ENCODE measurements at regions not wholly inside any gene's neighbourhood (a gene's known extent, or its start where the extent isn't known, plus 50 kb on each side); places are given as distances from the start of the nearest gene placed in this dataset.

DNA sequence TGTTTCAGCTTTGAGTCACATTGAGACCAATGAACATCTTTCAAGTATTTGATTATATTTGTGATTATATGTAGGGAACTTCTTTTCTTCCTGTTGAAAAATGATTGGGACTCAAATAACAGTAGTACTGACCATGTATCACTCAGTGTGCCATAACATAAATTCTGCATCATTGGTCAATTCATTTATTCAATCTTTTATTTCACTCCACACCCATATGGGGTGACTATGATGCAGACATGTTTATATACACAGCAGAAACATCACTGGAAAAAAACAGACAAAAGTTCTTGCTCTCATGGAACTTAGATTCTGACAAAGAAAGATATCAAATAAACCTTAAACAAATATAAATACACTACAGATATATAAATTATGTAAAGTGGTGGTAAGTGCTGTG, 74.7 kb upstream of the ANXA1 start:
- H3K4me3 Mint-ChIP-seq: no peak overlapping the region
- no peaks in the 10 kb centered on the region for H3K4me1 Mint-ChIP-seq
- no peak overlapping the region for H3K27ac Mint-ChIP-seq
- ATAC-seq (no peak), DNase-seq (no peak)
- CTCF ChIA-PET: no interaction called here
- no peaks in the 10 kb centered on the region for H3K36me3 Mint-ChIP-seq
- peaks cover 39% of the 10 kb centered on the region for H3K27me3 Mint-ChIP-seq
- H3K9me3 Mint-ChIP-seq (ENCODE audit: low read depth): no peaks in the 10 kb centered on the region

GRCh38 chr9:73074176-73074708, 77.4 kb upstream of the ANXA1 start:
- DNase-seq (no peak), ATAC-seq (no peak)
- H3K36me3 Mint-ChIP-seq: no peaks in the 10 kb centered on the region
- H3K27ac Mint-ChIP-seq: no peak overlapping the region
- CTCF ChIA-PET: interaction anchor here (1.2 kb wide), 1 partner anchor 8 kb away, joined by 3 read pairs; no protein-coding TSS in a partner anchor
- H3K4me3 Mint-ChIP-seq: no peak overlapping the region
- H3K9me3 Mint-ChIP-seq (ENCODE audit: low read depth): no peaks in the 10 kb centered on the region
- H3K4me1 Mint-ChIP-seq: no peaks in the 10 kb centered on the region
- peaks cover 47% of the 10 kb centered on the region for H3K27me3 Mint-ChIP-seq

DNA sequence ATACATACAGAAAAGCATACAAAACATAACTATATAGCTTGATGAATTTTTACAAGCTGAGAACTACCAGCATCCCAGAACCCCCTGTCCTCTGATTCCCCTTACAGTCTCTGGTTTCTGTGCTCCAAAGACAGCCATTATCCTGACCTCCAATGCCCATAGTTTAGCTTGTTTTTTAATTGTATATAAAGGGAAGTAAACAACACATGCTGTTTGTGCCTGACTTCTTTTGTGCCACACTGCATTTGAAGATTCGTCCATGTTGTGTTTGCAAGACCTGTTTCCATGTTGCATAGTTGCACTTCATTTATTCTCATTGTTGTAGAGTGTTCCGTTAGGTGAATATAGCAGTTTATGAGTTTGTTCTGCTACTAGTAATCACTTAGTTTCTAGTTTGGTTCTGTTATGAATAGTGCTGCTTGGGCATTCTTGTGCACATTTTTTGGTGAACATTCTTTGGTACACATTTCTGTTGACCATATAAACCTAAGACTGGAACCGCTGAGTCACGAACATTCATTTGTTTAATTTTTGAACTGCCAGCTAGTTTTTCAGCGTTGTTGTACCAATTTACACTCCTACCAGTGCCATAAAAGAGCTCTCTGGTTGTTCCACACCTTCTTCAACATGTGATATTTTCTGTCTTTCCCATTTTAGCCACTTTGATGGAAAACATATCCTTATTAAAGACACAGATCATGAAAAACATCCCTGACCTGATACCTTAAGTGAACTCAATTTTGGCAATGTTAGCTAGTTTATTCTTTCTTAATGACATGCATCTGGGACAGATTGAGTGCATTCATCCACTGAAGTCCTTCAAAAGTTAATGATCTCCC, 78.1 kb upstream of the ANXA1 start:
- ATAC-seq (no peak), DNase-seq (no peak)
- no peaks in the 10 kb centered on the region for H3K36me3 Mint-ChIP-seq
- no peaks in the 10 kb centered on the region for H3K4me1 Mint-ChIP-seq
- no peak overlapping the region for H3K27ac Mint-ChIP-seq
- no peak overlapping the region for H3K4me3 Mint-ChIP-seq
- peaks cover 49% of the 10 kb centered on the region for H3K27me3 Mint-ChIP-seq
- no peaks in the 10 kb centered on the region for H3K9me3 Mint-ChIP-seq (ENCODE audit: low read depth)
- CTCF ChIA-PET: interaction anchor here (1.2 kb wide), 1 partner anchor 9 kb away, joined by 3 read pairs; no protein-coding TSS in a partner anchor

DNA sequence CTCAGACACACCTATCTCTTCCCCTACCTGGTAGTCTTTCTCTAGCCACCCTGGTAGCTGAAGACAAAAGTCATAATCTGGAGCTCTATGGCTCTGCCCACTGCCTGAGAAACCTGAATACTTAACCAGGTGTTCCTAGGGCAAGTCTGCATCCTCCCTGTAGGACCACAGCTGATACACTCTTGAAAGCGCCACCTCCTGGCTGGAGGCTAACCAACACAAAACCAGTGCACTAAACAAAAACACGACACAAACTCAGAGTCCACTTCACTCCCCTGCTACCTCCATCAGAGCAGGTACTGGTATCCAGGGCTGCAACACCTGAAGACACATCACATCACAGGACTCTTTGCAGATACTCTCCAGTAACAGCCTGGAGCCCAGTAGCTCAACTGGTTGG, 84.6 kb upstream of the ANXA1 start:
- Mint-ChIP-seq H3K4me1 (no peaks in the 10 kb centered on the region), H3K9me3 (ENCODE audit: low read depth) (no peaks in the 10 kb centered on the region), H3K36me3 (no peaks in the 10 kb centered on the region), H3K4me3 (no peak overlapping the region), H3K27me3 (peaks cover 23% of the 10 kb centered on the region), H3K27ac (no peak overlapping the region)
- DNase-seq: no peak
- no peak for ATAC-seq
- CTCF ChIA-PET: interaction anchor here (1.1 to 1.6 kb wide), 2 partner anchors 11 to 210 kb away, joined by 3 to 6 read pairs; no protein-coding TSS in a partner anchor

GRCh38 chr9:73065439-73065838, 86.2 kb upstream of the ANXA1 start:
- Mint-ChIP-seq H3K9me3 (ENCODE audit: low read depth) (no peaks in the 10 kb centered on the region), H3K4me1 (no peaks in the 10 kb centered on the region), H3K27ac (no peak overlapping the region), H3K36me3 (no peaks in the 10 kb centered on the region), H3K27me3 (peaks cover 17% of the 10 kb centered on the region), H3K4me3 (no peak overlapping the region)
- no peak for DNase-seq
- CTCF ChIA-PET: no interaction called here
- no peak for ATAC-seq

DNA sequence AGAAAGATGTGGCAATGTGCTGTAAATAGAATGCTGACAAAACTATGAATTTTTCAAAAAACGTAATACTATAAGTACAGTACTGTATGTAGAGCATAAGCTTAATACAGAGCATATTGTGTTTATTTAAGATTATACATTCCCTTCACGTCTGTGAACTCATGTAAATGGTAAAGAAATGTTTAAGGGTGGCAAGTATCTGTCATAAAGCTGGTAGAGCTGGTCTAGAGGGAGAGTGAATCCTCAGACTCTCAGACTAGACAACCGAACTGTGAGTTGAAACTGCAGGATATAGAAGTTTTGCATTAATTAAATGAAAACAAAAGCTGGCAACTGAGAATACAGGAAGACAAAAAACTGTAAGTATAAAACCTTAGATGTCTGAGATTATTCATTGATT, 87.3 kb upstream of the ANXA1 start:
- ATAC-seq: no peak
- H3K4me3 Mint-ChIP-seq: no peak overlapping the region
- H3K9me3 Mint-ChIP-seq (ENCODE audit: low read depth): no peaks in the 10 kb centered on the region
- DNase-seq: no peak
- H3K27me3 Mint-ChIP-seq: peaks cover 12% of the 10 kb centered on the region
- H3K27ac Mint-ChIP-seq: no peak overlapping the region
- no peaks in the 10 kb centered on the region for H3K4me1 Mint-ChIP-seq
- CTCF ChIA-PET: no interaction called here
- no peaks in the 10 kb centered on the region for H3K36me3 Mint-ChIP-seq

DNA sequence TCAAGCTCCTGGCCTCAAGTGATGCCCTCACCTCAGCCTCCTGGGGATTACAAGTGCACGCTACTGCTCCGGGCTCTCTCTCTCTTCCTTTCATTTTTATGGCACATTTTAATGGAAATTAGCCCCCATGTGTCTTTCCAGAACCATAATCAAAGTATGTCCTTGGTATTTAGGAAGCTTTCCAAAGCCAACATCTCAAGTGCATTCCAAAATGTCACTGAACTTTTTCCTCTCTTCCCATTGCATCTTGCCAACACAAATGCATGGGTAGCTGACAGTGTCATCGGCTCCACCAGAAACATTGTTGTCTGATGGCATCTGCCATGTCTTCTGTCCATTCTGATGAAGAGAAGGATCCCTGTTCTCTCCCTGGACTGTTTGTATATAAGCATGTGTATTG, 90.5 kb upstream of the ANXA1 start:
- H3K27me3 Mint-ChIP-seq: peaks cover 6% of the 10 kb centered on the region
- no peak overlapping the region for H3K4me3 Mint-ChIP-seq
- no peaks in the 10 kb centered on the region for H3K4me1 Mint-ChIP-seq
- DNase-seq: no peak
- no peak for ATAC-seq
- H3K9me3 Mint-ChIP-seq (ENCODE audit: low read depth): no peaks in the 10 kb centered on the region
- H3K36me3 Mint-ChIP-seq: no peaks in the 10 kb centered on the region
- CTCF ChIA-PET: no interaction called here
- no peak overlapping the region for H3K27ac Mint-ChIP-seq

DNA sequence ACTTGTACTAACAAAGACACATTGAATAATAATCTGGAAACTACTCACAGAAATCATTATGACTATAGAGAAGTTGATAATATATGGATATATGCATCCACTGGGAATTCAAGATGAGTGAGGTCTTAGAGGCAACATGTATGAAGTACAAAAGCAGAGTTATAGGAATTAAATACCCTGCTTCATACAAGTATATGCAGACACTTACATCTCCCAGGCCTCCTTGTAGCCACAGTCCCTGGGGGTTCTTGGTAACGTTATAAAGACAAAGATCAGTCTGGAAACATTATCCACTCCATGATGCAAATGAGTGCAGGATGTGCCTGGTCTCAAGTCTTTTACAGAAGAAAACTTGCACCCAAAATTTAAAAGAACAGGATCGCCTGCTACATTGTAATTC, 92.4 kb upstream of the ANXA1 start:
- no peak overlapping the region for H3K4me3 Mint-ChIP-seq
- H3K27ac Mint-ChIP-seq: no peak overlapping the region
- H3K27me3 Mint-ChIP-seq: peaks cover 8% of the 10 kb centered on the region
- DNase-seq: no peak
- no peaks in the 10 kb centered on the region for H3K36me3 Mint-ChIP-seq
- ATAC-seq: no peak
- H3K9me3 Mint-ChIP-seq (ENCODE audit: low read depth): no peaks in the 10 kb centered on the region
- no peaks in the 10 kb centered on the region for H3K4me1 Mint-ChIP-seq
- CTCF ChIA-PET: no interaction called here

DNA sequence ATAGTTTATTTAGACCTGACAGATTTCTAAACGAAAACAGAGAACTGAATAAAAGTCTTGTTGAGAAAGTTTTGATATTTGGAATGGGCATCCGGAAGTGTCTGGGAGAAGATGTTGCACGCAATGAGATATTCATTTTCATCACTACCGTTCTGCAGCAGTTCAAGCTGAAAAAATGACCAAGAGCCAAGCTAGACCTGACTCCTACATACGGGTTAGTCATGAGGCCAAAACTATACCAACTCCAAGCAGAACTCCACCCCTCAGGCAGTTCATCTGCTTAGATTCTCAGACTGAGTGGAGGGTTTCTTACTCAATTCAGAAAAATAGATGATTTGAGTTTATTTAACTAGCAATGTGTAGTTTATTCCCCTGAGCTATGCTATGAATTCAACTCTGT, 95.4 kb upstream of the ANXA1 start:
- CTCF ChIA-PET: no interaction called here
- DNase-seq (no peak), ATAC-seq (no peak)
- no peaks in the 10 kb centered on the region for H3K9me3 Mint-ChIP-seq (ENCODE audit: low read depth)
- H3K4me1 Mint-ChIP-seq: no peaks in the 10 kb centered on the region
- no peaks in the 10 kb centered on the region for H3K36me3 Mint-ChIP-seq
- H3K4me3 Mint-ChIP-seq: no peak overlapping the region
- no peak overlapping the region for H3K27ac Mint-ChIP-seq
- peaks cover 19% of the 10 kb centered on the region for H3K27me3 Mint-ChIP-seq

DNA sequence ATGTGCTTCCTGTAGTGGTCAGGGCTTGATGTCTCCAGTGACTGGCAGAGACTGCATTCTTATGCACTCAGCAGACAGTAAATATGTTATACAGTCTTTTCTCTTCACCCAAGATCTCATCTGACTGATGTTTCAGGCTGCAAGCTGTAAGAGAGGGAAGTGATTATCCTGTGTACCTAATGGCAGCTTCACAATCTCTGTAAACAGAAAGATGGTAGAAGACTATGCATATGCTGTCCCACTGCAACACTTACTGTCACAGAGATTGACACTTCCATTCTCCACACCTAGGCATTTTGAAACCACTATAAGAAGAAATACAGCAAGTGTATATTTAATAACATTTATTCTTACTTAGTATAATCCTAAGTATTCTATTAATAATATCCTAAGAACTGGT, 97.6 kb upstream of the ANXA1 start:
- Mint-ChIP-seq H3K4me3 (no peak overlapping the region), H3K27me3 (peaks cover 13% of the 10 kb centered on the region), H3K27ac (no peak overlapping the region), H3K36me3 (no peaks in the 10 kb centered on the region), H3K4me1 (no peaks in the 10 kb centered on the region), H3K9me3 (ENCODE audit: low read depth) (no peaks in the 10 kb centered on the region)
- ATAC-seq (no peak), DNase-seq (no peak)
- CTCF ChIA-PET: no interaction called here

DNA sequence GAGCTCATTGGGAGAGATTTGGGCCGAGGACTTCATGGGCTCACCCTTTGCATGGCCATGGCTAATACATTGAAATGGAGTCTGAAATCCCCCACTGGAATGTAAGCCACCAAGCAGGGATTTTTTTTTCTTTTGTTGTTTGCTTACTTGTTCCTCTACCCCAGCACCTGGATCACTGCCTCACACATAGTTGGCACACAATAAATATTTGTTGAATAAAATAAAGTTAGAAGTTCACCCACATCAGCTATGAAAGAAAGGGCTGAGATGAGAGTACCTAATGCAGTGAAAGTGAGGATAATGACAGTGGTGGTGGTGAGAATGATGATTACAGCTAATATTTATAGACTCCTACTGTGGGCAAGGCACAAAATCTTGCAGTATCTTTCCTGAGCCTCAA, 98.1 kb upstream of the ANXA1 start:
- no peaks in the 10 kb centered on the region for H3K4me1 Mint-ChIP-seq

DNA sequence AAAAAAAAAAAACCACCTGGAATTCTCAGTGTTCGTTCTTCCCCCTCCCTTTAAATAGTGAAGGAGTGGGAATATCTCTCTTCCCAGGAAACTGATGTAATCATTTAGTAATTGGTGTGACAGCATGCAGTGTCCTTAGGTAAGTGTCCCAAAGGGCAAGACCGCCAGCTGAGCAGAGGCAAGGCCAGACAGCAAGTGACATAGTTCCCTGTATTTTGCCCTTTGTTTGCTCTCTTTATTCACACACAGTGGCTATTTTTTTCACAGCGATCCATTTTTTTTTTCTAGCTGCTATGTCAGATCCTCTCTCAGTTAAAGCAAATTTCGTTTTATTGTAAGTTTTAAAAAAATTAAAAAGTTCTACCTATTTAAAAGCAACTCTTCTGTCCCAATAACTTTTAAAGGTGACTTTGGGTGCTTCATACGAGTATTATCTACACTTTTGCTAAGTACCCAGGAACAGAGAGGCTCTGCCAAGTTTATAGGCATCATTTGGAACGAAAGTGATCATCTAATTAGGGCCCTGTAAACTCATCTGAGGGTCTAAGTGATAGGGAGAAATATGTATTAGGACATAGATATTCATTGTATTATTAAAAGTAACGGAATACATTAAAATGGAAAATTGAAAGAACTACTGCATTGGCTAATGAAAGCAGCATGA, 98.2 kb upstream of the ALDH1A1 start:
- Mint-ChIP-seq H3K9me3 (ENCODE audit: low read depth) (no peaks in the 10 kb centered on the region), H3K27me3 (peaks cover 13% of the 10 kb centered on the region), H3K27ac (no peak overlapping the region), H3K4me1 (no peaks in the 10 kb centered on the region), H3K4me3 (no peak overlapping the region), H3K36me3 (no peaks in the 10 kb centered on the region)
- DNase-seq (no peak), ATAC-seq (no peak)
- CTCF ChIA-PET: no interaction called here

More for the DNA sequence above, 98.1 kb upstream of the ANXA1 start:
- Mint-ChIP-seq H3K27ac (no peak overlapping the region), H3K27me3 (peaks cover 13% of the 10 kb centered on the region), H3K36me3 (no peaks in the 10 kb centered on the region), H3K4me3 (no peak overlapping the region), H3K9me3 (ENCODE audit: low read depth) (no peaks in the 10 kb centered on the region)
- ATAC-seq (no peak), DNase-seq (no peak)
- CTCF ChIA-PET: no interaction called here

- no peak overlapping the region for H3K27ac Mint-ChIP-seq
- ATAC-seq (no peak), DNase-seq (no peak)
- H3K4me3 Mint-ChIP-seq: no peak overlapping the region
- CTCF ChIA-PET: no interaction called here
- no peaks in the 10 kb centered on the region for H3K4me1 Mint-ChIP-seq
- H3K27me3 Mint-ChIP-seq: peaks cover 13% of the 10 kb centered on the region
- H3K36me3 Mint-ChIP-seq: no peaks in the 10 kb centered on the region
- no peaks in the 10 kb centered on the region for H3K9me3 Mint-ChIP-seq (ENCODE audit: low read depth)
Observed at GRCh38 chr9:73050065-73050816, 97.4 kb upstream of the ALDH1A1 start.

Measured in activated CD8-positive, alpha-beta memory T cell treated with anti-CD3 and anti-CD28 coated beads, Interleukin-2, amount 10 ng/mL, durations not matched to agents 7 days and 5 days (primary cell).